RWPE1 (cell line): ENCODE measurements at regions not wholly inside any gene's neighbourhood (a gene's known extent, or its start where the extent isn't known, plus 50 kb on each side); places are given as distances from the start of the nearest gene placed in this dataset.

Source experiments
- CTCF ChIA-PET: fragments of 350-600 bp; sonication (Branson Sonifier 250); formaldehyde crosslinking; extraction: SDS; loops from one replicate; lab custom pipeline; 2021; lab: Yijun Ruan, JAX
- POLR2A ChIA-PET: fragments of 400-600 bp; formaldehyde crosslinking; extraction: SDS; loops from one replicate; lab custom pipeline; 2020; ENCODE audit warnings: antibody characterized with exemption; ENCODE audit not compliant: low non-redundant PET; lab: Yijun Ruan, JAX
- DNase-seq: peaks from one replicate; pipeline ENCODE4 v3.0.0; 2012; ENCODE audit warnings: low spot score
- H3K27ac ChIP-seq: fragments of 450-650 bp; 2 replicates; pipeline ENCODE4 v1.5.1; 2017
- CTCF ChIP-seq: fragments of 450-650 bp; conservative IDR thresholded peaks from 2 replicates; pipeline ENCODE4 v1.5.1; 2017; ENCODE audit warnings: low read depth, mild to moderate bottlenecking

- H3K27ac ChIP-seq: no peak overlapping the region
- DNase-seq: no peak
- POLR2A ChIA-PET: no interaction called here
- CTCF ChIA-PET: interaction anchor here (0.6 kb wide), 2 partner anchors 99 to 308 kb away, joined by 3 to 4 read pairs; no protein-coding TSS in a partner anchor
- no peak for TF ChIP-seq CTCF
These were observed 358.9 kb upstream of the ETAA1 start for GRCh38 chr2:67038195-67038594.

- CTCF ChIA-PET: interaction anchor here (0.6 kb wide), 1 partner anchor 14 kb away, joined by 3 read pairs; no protein-coding TSS in a partner anchor
These were observed 358.1 kb upstream of the ETAA1 start for GRCh38 chr2:67039058-67039457.

GRCh38 chr2:67039517-67040103, 357.5 kb upstream of the ETAA1 start:
- DNase-seq: no peak
- POLR2A ChIA-PET: no interaction called here
- TF ChIP-seq CTCF: no peak
- no peak overlapping the region for H3K27ac ChIP-seq
- CTCF ChIA-PET: no interaction called here

More at GRCh38 chr2:67039058-67039457, 358.1 kb upstream of the ETAA1 start:
- POLR2A ChIA-PET: no interaction called here
- DNase-seq: no peak
- H3K27ac ChIP-seq: no peak overlapping the region
- TF ChIP-seq CTCF: no peak

- CTCF ChIA-PET: no interaction called here
- TF ChIP-seq CTCF: no peak
These were observed 356.1 kb upstream of the ETAA1 start for GRCh38 chr2:67041051-67041450.

GRCh38 chr2:67043781-67044478, 353.2 kb upstream of the ETAA1 start:
- H3K27ac ChIP-seq: no peak overlapping the region
- no peak for DNase-seq
- CTCF ChIA-PET: interaction anchor here (0.5 kb wide), 1 partner anchor 68 kb away, joined by 4 read pairs; no protein-coding TSS in a partner anchor
- TF ChIP-seq CTCF: no peak
- POLR2A ChIA-PET: no interaction called here

More at GRCh38 chr2:67041051-67041450, 356.1 kb upstream of the ETAA1 start:
- no peak for DNase-seq
- H3K27ac ChIP-seq: no peak overlapping the region
- POLR2A ChIA-PET: interaction anchor here (0.7 kb wide), 1 partner anchor 1420 kb away, joined by 3 read pairs; no protein-coding TSS in a partner anchor

GRCh38 chr2:67046591-67046990, 350.5 kb upstream of the ETAA1 start:
- no peak for TF ChIP-seq CTCF
- peak; percentile 14 for DNase-seq
- POLR2A ChIA-PET: no interaction called here
- CTCF ChIA-PET: interaction anchor here (0.5 kb wide), 1 partner anchor 179 kb away, joined by 4 read pairs; no protein-coding TSS in a partner anchor
- no peak overlapping the region for H3K27ac ChIP-seq
